Endothelial cell of umbilical vein (primary cell): ENCODE measurements at regions not wholly inside any gene's neighbourhood (a gene's known extent, or its start where the extent isn't known, plus 50 kb on each side); places are given as distances from the start of the nearest gene placed in this dataset.

Experiments
- BruUV-seq: library from RNA; stranded (reverse); fragments of 400-500 nt; replicated peaks from 2 replicates; lab custom pipeline; 2021; lab: Mats Ljungman, UMichigan
- CTCF ChIA-PET: fragments of 300-600, 350-600 bp; sonication (Branson Sonifier 250); formaldehyde crosslinking; loops from one replicate; lab custom pipeline; 2021; ENCODE audit warnings: antibody characterized with exemption, inconsistent platforms; lab: Charles Lee
- POLR2A ChIA-PET: fragments of 300-600, 350-600 bp; sonication (Branson Sonifier 250); formaldehyde crosslinking; loops from one replicate; lab custom pipeline; 2021; ENCODE audit warnings: antibody characterized with exemption, inconsistent platforms; lab: Charles Lee
- DNase-seq: peaks from one replicate; pipeline ENCODE4 v3.0.0-alpha.2; 2011; ENCODE audit warnings: low read depth, low spot score
- FAIRE-seq: peaks from 2 replicates; lab custom pipeline; 2011; peaks lifted over from hg19 to GRCh38; lab: Jason Lieb, UNC
- H2AFZ ChIP-seq: 2 replicates; pipeline ENCODE4 v1.6.0; 2012; ENCODE audit warnings: low read depth, low read length, control low read depth, inconsistent platforms
- H3K27ac ChIP-seq: 2 replicates; pipeline ENCODE4 v1.5.1; 2011; ENCODE audit warnings: low read depth, mild to moderate bottlenecking, control low read depth, low read length, moderate library complexity; ENCODE audit not compliant: insufficient read depth
- H3K27me3 ChIP-seq, 2 experiments: 2 replicates each; pipeline versions ENCODE4 v1.6.0 to v1.6.1; 2011; ENCODE audit warnings: low read length in 2 of 2, mixed read lengths in 1 of 2; ENCODE audit not compliant: control insufficient read depth in 2 of 2, insufficient read depth in 2 of 2
- H3K36me3 ChIP-seq, 2 experiments: 2 replicates in 1 of 2; 3 replicates in 1 of 2; pipeline ENCODE4 v1.5.1; 2011; ENCODE audit warnings: low read length in 2 of 2, mild to moderate bottlenecking in 1 of 2, moderate library complexity in 1 of 2; ENCODE audit not compliant: control insufficient read depth in 2 of 2, insufficient read depth in 2 of 2; ENCODE audit errors: extremely low read depth in 1 of 2
- H3K4me1 ChIP-seq: 3 replicates; pipeline ENCODE4 v1.5.1; 2011; ENCODE audit warnings: mild to moderate bottlenecking, low read length; ENCODE audit not compliant: control insufficient read depth, insufficient read depth; ENCODE audit errors: extremely low read depth
- H3K4me2 ChIP-seq: 2 replicates; pipeline ENCODE4 v1.6.1; 2011; ENCODE audit warnings: low read length, control low read depth, mixed read lengths; ENCODE audit not compliant: insufficient read depth
- H3K4me3 ChIP-seq, 3 experiments: fragments of 200-600 bp in 1 of 3; sonication (generic), shearing (Covaris generic) in 1 of 3; replicated peaks in 1 of 3; 2 replicates each; pipeline ENCODE4 v1.5.1; 2011 to 2016; ENCODE audit warnings: control low read depth in 3 of 3, low read length in 3 of 3, mild to moderate bottlenecking in 2 of 3, inconsistent platforms in 1 of 3, low read depth in 1 of 3, moderate library complexity in 1 of 3; ENCODE audit not compliant: insufficient read depth in 1 of 3
- H3K79me2 ChIP-seq: 2 replicates; pipeline ENCODE4 v1.6.0; 2012; ENCODE audit warnings: low read length, inconsistent platforms; ENCODE audit not compliant: control insufficient read depth, insufficient read depth
- H3K9ac ChIP-seq: replicated peaks from 2 replicates; pipeline ENCODE3; 2011; ENCODE audit warnings: low read length, control low read depth; ENCODE audit not compliant: insufficient read depth; ENCODE audit errors: extremely low read depth
- H3K9me1 ChIP-seq: replicated peaks from 3 replicates; pipeline ENCODE4 v1.6.0; 2011; ENCODE audit warnings: mild to moderate bottlenecking, low read length; ENCODE audit not compliant: control insufficient read depth, insufficient read depth; ENCODE audit errors: extremely low read depth
- H3K9me3 ChIP-seq: replicated peaks from 2 replicates; pipeline ENCODE4 v1.5.1; 2012; ENCODE audit warnings: low read length, inconsistent platforms; ENCODE audit not compliant: control insufficient read depth, insufficient read depth
- H4K20me1 ChIP-seq: replicated peaks from 2 replicates; pipeline ENCODE3; 2011; ENCODE audit warnings: mild to moderate bottlenecking, low read length; ENCODE audit not compliant: control insufficient read depth, insufficient read depth; ENCODE audit errors: extremely low read depth
- CTCF ChIP-seq, 2 donors: IDR thresholded peaks; 1 replicate in 1 of 2; 2 replicates in 1 of 2; pipeline ENCODE4 v1.5.1; 2011; ENCODE audit warnings: low read length in 2 of 2, mild to moderate bottlenecking in 2 of 2, moderate library complexity in 2 of 2, control low read depth in 1 of 2, inconsistent platforms in 1 of 2, low read depth in 1 of 2; ENCODE audit not compliant: insufficient read depth in 1 of 2; ENCODE audit errors: extremely low read depth in 1 of 2
- EZH2 ChIP-seq: IDR thresholded peaks from 2 replicates; pipeline ENCODE4 v1.6.1; 2012; ENCODE audit warnings: borderline replicate concordance, low read depth, mild to moderate bottlenecking, moderate library complexity, low read length, inconsistent platforms; ENCODE audit not compliant: severe bottlenecking
- JUN ChIP-seq: IDR thresholded peaks from 2 replicates; pipeline ENCODE4 v1.6.1; 2011; ENCODE audit warnings: borderline replicate concordance, low read depth; ENCODE audit not compliant: insufficient read length, insufficient read depth
- MAX ChIP-seq: IDR thresholded peaks from 2 replicates; pipeline ENCODE4 v1.6.1; 2011; ENCODE audit not compliant: insufficient read depth, insufficient read length
- MYC ChIP-seq: IDR thresholded peaks from one replicate; pipeline ENCODE4 v1.6.1; 2011; ENCODE audit warnings: mild to moderate bottlenecking, low read depth, low read length
- POLR2A ChIP-seq: IDR thresholded peaks from 2 replicates; pipeline ENCODE4 v1.6.1; 2012; ENCODE audit warnings: low read depth, mild to moderate bottlenecking, control low read depth, low read length
- POLR2AphosphoS5 ChIP-seq: IDR thresholded peaks from 2 replicates; pipeline ENCODE4 v1.6.1; 2012; ENCODE audit warnings: low read depth, mild to moderate bottlenecking, control low read depth, low read length, moderate library complexity; ENCODE audit not compliant: insufficient read depth
- dilution Hi-C: fragments of 300-500 bp; cut with MboI; formaldehyde crosslinking; loops from one replicate; pipeline ENCODE4 v1.15.0; 2019; ENCODE audit warnings: low sequenced_read_pairs; ENCODE audit not compliant: extremely low pct_ligation_motif_present
- intact Hi-C: fragments of 100-400 bp; cut with micrococcal nuclease; formaldehyde crosslinking; loops from one replicate; pipeline ENCODE4 v1.10.0; 2022

- intact Hi-C loops (no loop called here), dilution Hi-C loops (no loop called here)
These were observed 562.1 kb downstream of the NPHP4 start for GRCh38 chr1:5430136-5430535.

More at GRCh38 chr1:5430136-5430535, 562.1 kb downstream of the NPHP4 start:
- Histone ChIP-seq H3K4me1 (no peaks in the 10 kb centered on the region), H3K27ac (no peak overlapping the region), H2AFZ (no peak overlapping the region), H3K9ac (no peak overlapping the region), H3K79me2 (no peaks in the 10 kb centered on the region), H3K9me3 (peaks cover 4% of the 10 kb centered on the region), H3K36me3 (no peaks in the 10 kb centered on the region), H3K9me1 (no peaks in the 10 kb centered on the region), H3K4me2 (no peak overlapping the region), H3K27me3 (no peaks in the 10 kb centered on the region), H3K4me3 (no peak overlapping the region), H4K20me1 (no peaks in the 10 kb centered on the region)
- no peak for TF ChIP-seq POLR2A
- TF ChIP-seq JUN, result no peak
- no peak for TF ChIP-seq EZH2
- no peak for TF ChIP-seq CTCF (IDR thresholded peaks at IDR 0.05; ENCODE audit: extremely low read depth in 1 of 2, insufficient read depth in 1 of 2, low read depth in 1 of 2, low read length in 2 of 2)
- TF ChIP-seq MYC, result no peak
- TF ChIP-seq POLR2AphosphoS5, result no peak
- TF ChIP-seq MAX, result no peak
- FAIRE-seq (no peak), DNase-seq (no peak)
- CTCF ChIA-PET, result no interaction called here
- BruUV-seq, result no TSS peak
- POLR2A ChIA-PET, result no interaction called here
